HEK293 (cell line): ENCODE measurements at regions not wholly inside any gene's neighbourhood (a gene's known extent, or its start where the extent isn't known, plus 50 kb on each side); places are given as distances from the start of the nearest gene placed in this dataset.

Experiments
- ATF2 ChIP-seq: fragments of 450-650 bp; formaldehyde crosslinking; IDR thresholded peaks from 2 replicates; pipeline ENCODE4 v1.5.1; 2016; ENCODE audit warnings: missing biosample characterization, missing genetic modification characterization, low read depth
- CTCF ChIP-seq: fragments of 450-650 bp; formaldehyde crosslinking; IDR thresholded peaks from 2 replicates; pipeline ENCODE4 v1.5.1; 2016; ENCODE audit warnings: missing biosample characterization, missing genetic modification characterization
- YY1 ChIP-seq: fragments of 450-650 bp; formaldehyde crosslinking; IDR thresholded peaks from 2 replicates; pipeline ENCODE4 v1.5.1; 2018; ENCODE audit warnings: missing biosample characterization, missing genetic modification characterization
- ZBTB17 ChIP-seq: fragments of 450-650 bp; formaldehyde crosslinking; IDR thresholded peaks from 2 replicates; pipeline ENCODE4 v1.5.1; 2016; ENCODE audit warnings: missing biosample characterization, missing genetic modification characterization
- ZFP3 ChIP-seq: fragments of 450-650 bp; formaldehyde crosslinking; IDR thresholded peaks from 2 replicates; pipeline ENCODE4 v1.5.1; 2016; ENCODE audit warnings: low read depth, missing biosample characterization, missing genetic modification characterization
- ZNF114 ChIP-seq: fragments of 450-650 bp; formaldehyde crosslinking; IDR thresholded peaks from 2 replicates; pipeline ENCODE4 v1.5.0; 2017; ENCODE audit warnings: missing biosample characterization, missing genetic modification characterization
- ZNF521 ChIP-seq: fragments of 450-650 bp; formaldehyde crosslinking; IDR thresholded peaks from 2 replicates; pipeline ENCODE4 v1.5.1; 2017; ENCODE audit warnings: missing biosample characterization, mild to moderate bottlenecking, missing genetic modification characterization
- ZNF585B ChIP-seq: fragments of 450-650 bp; formaldehyde crosslinking; IDR thresholded peaks from 2 replicates; pipeline ENCODE4 v1.5.1; 2016; ENCODE audit warnings: missing biosample characterization, missing genetic modification characterization
- ZNF600 ChIP-seq: fragments of 450-650 bp; formaldehyde crosslinking; IDR thresholded peaks from 2 replicates; pipeline ENCODE4 v1.5.1; 2016; ENCODE audit warnings: missing biosample characterization, missing genetic modification characterization
- ZNF639 ChIP-seq: fragments of 450-650 bp; formaldehyde crosslinking; IDR thresholded peaks from 2 replicates; pipeline ENCODE4 v1.5.1; 2016; ENCODE audit warnings: missing biosample characterization, missing genetic modification characterization

- no peak for TF ChIP-seq ATF2 (tag by site-specific recombination)
- no peak for TF ChIP-seq ZBTB17 (tag by site-specific recombination)
- no peak for TF ChIP-seq CTCF
- TF ChIP-seq ZNF639 (tag by site-specific recombination): no peak
- no peak for TF ChIP-seq YY1 (tag by site-specific recombination)
- no peak for TF ChIP-seq ZNF114 (tag by site-specific recombination)
- TF ChIP-seq ZNF585B (tag by site-specific recombination): no peak
- TF ChIP-seq ZNF600 (tag by site-specific recombination): no peak
- no peak for TF ChIP-seq ZNF521
- no peak for TF ChIP-seq ZFP3 (tag by site-specific recombination)
Observed at GRCh38 chr18:22603902-22604301, 186.2 kb upstream of the CTAGE1 start.
